SKM-1 (cell line): ENCODE measurements at regions not wholly inside any gene's neighbourhood (a gene's known extent, or its start where the extent isn't known, plus 50 kb on each side); places are given as distances from the start of the nearest gene placed in this dataset.

ENCODE experiments used
- DNase-seq: peaks from one replicate; lab custom pipeline; 2025; ENCODE audit not compliant: unreplicated experiment; lab: John Stamatoyannopoulos, UW

DNA sequence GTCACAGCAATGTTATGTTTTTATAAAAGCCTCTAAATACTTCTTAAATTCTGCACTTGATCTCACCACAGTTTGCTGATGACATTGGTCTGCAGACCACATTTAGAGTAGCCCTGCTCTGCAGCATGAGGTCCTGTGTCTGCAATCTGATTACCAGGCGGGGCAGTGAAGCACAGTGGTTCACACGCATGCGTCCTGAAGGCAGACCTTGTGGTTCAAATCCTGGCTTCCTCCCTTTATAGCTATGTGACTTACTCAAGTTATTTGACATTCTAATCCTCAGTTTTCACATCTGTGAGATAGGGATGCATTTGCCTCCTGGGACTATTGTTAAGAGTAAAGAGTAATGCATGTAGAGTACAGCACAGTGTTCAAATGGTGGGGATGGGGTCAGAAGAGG lies 50.3 kb downstream of the BMAL2 start:
- no peak for DNase-seq

DNA sequence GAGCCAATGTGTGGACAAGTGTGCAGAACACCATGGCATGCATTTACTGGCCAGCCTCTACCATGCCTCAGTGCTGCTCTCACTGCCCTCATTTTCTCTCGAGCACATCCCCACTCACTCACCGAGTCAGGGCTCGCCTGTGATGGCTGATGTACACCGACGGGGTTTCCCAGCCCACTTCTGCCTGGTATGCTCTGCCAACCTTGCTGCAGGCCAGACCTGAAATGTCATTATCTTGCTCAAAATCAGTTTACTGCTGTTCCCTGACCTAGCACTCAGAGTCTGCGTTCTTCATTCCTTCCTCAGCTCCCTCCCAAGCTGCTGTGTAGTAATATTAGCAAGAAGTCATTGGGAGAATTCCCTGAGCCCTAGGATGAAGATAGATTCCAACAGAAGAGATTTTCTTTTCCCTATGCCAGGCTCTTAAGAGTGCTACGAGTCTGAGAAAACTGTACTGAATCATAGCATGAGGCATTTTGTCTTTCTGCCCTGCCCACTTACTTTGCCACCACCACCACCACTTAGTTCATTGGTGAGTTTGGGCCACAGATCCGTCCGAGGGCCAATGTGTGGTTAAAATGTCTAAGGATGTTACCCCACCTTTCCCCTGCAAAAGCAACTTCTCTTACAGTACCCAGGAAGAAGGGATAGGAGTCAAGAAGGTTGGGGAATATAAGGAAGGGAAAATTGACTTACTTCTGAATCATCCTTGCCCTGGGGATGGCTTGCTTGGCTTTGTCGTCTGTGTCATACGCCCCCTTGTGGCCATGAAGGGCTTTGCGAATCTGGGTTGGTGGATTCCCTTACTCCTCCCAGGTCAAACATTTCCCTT lies 51.0 kb downstream of the BMAL2 start:
- DNase-seq, result peak; percentile 7

DNA sequence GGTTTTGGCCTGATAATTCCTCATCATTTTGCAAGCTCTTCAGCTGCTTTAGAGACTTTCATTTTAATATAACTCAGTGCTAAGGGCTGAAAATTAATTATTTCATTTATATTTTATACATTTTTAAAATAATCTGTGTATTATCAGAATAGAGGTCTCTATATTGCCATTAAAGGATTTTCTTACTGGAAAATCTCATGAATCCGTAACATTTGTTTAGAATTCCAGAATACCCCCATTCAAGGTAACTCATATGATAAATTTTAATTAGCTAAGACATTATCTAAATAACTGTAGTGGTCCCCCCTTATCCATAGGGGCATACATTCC lies 51.6 kb downstream of the BMAL2 start:
- no peak for DNase-seq

DNA sequence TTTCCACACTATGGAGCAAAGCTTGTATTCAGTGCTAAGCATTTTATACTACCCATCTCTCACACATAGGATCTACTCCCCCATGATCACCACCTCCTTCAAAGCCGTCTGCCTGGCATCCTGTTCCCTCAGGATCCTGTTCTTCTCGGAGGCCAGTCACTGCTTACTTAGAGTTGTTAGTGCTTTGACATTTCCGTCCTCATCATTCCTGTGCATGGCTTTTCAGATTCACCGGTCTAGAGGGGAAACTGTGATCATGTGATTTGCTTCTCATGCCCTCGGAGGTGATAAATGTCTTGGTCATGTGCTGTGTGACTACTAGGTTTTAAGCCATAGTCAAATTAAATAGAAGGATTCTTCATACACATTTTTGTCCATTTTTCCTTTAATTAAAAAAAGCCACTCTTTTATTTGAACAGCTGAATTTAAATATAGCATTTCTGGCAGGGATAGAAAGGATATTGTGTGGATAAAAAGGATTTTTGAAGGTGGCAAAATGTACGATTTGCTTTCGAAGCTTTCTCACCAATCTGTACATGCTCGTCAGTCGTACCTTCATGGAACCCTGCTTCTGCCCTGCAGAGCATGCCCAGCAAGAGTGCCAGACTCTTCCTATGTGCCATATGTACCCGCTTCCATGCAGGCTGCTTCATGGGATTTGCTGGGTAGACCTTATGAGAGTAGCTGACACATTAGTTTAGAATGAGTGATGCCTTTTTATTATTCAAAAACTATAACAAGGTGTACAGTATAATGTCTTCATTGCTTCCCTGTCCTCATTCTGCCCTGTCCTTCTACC lies 53.3 kb downstream of the BMAL2 start:
- no peak for DNase-seq

DNA sequence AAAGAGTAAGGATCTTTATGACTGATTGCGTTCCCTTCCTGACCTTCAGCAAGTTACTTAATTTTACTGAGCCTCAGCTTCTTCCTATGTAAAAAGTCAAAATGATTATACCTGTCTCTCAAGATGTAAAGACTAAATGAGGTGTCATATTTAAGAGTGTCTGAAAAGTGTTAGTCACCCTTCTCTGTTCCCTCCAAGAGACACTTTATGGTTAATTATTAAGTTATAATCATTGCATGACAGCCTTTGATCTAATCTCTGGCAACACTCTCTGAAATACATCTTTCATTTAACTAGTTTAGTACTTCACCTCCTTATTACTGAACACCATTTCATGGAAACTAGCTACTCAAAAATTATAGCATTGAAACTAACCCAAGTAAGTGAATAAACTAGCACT lies 54.8 kb downstream of the BMAL2 start:
- DNase-seq, result no peak

DNA sequence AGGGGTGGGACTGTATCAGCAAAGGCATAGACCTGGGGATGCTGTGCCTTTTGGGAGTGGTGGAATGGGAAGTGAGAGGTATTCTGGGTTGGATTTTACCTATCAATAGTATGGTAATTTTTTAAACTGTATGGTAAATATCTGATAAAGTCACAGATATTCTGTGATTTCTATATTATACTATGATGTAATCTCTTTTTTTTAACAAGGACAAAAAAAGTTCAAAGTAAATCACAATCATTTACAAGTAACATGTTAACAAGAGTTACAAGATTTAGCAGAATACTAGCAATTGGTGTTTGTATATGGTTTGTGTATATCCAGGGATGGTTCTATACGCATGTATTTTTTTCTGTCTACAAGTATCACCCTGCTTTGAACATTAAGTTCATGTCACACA lies 56.0 kb downstream of the BMAL2 start:
- DNase-seq, result no peak

DNA sequence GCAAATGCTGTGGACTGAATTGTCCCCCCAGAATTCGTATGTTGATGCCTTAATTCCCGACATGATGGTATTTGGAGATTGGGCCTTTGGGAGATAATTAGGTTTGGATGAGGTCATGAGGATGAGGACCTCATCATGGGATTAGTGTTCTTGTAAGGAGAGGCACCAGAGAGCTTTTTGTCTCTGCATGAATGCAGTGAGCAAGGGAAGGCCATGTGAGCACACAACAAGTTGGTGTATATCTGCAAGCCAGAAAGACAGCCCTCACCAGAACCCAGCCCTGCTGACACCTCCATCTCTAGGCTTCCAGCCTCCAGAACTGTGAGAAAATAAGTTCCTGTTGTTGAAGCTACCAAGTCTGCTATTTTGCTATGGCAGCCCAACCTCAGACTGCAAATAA lies 51.9 kb upstream of the SMCO2 start:
- DNase-seq, result no peak

DNA sequence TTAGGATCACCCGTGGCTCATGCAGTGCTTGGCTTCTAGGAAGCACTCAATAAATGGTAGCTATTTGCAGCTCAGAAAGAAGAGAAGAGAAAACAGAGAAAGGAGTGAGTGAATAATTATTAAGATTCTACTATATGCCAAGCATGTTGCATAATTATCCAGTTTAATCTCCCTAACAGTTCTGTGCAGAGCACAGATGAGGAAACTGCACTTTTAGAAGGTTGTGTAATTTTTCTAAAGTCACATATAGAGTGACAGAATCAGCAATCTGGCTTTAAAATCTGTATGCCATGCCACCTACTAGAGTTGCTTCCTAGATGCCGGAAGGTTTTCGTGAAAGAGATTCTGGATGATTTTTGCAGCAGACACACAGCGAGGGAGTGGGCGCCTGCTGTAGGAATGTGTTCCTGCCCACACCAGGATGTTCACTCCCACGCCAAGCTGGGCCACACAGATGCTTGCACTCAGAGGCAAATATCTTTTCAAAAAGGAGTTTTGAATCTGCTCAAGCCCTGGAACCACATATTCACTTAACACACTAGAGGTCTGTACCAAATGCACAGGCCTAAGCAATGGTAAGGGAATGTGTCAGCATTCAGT lies 50.2 kb upstream of the SMCO2 start:
- DNase-seq, result peak; percentile 0
